ENCODE measurements at regions not wholly inside any gene's neighbourhood (a gene's known extent, or its start where the extent isn't known, plus 50 kb on each side); places are given as distances from the start of the nearest gene placed in this dataset.

DNA sequence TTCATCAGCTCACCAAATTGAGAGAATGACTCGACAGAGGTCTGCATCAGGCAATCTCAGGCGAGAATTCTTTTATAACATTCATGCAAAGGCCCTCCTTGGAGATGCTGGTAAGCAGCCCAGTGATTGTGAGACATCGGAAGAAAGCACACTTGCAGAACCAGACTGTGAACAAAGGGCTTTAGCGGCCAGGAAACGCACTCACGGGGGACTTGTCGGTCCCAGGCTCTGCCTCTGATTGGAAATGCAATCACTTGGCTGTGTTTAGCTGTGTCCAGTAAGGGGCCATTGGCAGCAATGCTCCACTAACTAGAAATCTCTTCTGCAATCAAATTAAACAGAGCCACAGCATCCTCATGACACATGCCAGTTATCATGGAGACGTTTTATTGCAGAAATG, 226.7 kb upstream of the CDH13 start:
- TF ChIP-seq, protein P1, sequence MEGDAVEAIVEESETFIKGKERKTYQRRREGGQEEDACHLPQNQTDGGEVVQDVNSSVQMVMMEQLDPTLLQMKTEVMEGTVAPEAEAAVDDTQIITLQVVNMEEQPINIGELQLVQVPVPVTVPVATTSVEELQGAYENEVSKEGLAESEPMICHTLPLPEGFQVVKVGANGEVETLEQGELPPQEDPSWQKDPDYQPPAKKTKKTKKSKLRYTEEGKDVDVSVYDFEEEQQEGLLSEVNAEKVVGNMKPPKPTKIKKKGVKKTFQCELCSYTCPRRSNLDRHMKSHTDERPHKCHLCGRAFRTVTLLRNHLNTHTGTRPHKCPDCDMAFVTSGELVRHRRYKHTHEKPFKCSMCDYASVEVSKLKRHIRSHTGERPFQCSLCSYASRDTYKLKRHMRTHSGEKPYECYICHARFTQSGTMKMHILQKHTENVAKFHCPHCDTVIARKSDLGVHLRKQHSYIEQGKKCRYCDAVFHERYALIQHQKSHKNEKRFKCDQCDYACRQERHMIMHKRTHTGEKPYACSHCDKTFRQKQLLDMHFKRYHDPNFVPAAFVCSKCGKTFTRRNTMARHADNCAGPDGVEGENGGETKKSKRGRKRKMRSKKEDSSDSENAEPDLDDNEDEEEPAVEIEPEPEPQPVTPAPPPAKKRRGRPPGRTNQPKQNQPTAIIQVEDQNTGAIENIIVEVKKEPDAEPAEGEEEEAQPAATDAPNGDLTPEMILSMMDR (IDR thresholded peaks at IDR 0.05; ENCODE audit: insufficient read depth, missing control alignments): no peak
- DNase-seq (ENCODE audit: insufficient read length, low spot score) (no peak), FAIRE-seq (no peak)

DNA sequence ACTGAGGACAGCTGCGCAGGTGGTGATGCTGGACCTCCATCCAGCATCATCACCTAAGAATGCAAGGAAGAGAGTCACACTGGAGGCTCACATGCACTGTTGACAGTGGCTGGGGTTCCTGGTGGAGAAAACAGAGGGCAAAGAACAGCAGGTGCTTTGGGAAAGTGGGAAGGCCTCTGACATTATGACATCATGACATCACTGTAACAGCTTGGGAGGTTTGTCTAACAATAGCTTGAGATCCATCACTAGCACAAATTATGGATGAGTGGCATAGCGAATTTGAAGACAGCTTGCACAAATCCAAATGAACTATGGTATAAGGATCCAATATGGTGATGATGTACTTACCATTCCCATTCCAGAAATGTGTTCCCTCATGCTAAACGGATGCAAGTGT, 226.5 kb upstream of the MPHOSPH6 start:
- FAIRE-seq (no peak), DNase-seq (ENCODE audit: insufficient read length, low spot score) (no peak)
- TF ChIP-seq, protein P1 (IDR thresholded peaks at IDR 0.05; ENCODE audit: insufficient read depth, missing control alignments): no peak

DNA sequence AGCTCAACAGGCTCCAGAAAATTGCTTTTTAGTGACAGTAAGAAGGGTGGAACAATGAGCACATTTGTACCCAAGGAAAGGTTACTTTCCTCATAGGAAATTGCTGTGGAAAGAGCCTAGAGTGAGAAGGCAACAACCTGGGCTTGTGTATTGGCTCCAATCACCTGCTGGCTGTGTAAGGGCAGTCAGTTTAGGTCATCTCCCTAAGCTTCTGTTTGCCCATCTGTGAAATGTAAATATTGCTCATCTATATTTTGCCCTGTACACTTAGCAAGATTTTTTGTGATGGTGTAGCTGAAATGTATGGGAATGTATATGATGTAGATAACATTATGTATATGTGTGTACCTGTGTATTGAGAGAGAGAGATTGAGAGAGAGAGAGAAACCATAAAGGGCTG, 225.2 kb upstream of the MPHOSPH6 start:
- TF ChIP-seq, protein P1 (IDR thresholded peaks at IDR 0.05; ENCODE audit: insufficient read depth, missing control alignments): no peak
- FAIRE-seq (no peak), DNase-seq (ENCODE audit: insufficient read length, low spot score) (no peak)

DNA sequence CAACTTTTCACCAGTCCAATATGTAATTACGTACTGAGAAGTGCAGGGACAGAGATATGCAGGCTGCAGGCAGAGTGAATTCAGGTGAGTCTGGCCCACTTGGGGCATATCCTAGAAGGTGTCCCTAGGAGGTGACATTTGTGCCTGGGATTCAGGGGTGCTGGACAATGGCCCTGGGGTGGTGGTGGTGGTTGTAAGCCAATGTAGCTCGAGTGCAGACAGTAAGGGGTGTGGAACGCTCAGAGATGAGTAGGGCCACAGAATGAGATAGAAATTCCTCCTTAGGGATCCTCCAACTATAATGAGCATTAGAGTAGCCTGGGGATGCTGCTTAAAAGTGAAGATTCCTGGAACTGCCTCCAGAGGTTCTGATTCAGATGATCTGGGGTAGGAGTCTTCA, 221.7 kb upstream of the MPHOSPH6 start:
- DNase-seq (ENCODE audit: insufficient read length, low spot score): no peak
- TF ChIP-seq, protein P1 (IDR thresholded peaks at IDR 0.05; ENCODE audit: insufficient read depth, missing control alignments): no peak
- FAIRE-seq: no peak

DNA sequence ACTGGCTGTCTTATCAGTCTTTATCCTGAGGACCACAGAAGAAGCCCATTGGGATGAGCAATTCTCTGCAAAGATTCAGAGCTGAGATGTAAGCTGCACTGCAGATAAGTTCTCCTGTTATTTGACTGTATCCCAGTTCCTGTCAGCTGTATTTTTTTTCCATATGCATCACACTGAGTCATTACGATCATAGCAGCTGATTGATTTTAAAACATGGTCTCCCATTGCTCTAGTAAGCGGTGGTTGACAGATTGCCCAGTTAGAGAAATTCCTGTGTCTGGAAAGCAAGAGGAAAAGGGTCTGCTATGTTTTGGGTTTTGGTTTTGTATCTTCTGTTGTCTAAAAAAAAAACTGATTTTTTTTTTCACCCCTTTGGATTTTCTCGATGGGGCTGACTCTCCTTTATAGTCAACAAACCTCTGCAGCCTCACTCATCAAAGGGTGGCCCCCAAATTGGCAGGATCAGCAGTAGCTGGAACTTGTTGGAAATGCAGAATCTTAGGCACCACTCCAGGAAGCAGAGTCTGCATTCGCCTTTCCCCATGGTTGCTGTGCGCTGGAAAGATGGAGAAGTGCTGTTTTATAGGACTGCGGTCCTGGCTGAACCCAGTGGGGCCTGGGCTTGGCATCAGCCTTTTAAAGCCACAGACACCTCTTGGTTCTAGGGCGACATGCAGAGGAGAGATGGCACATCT, 220.1 kb upstream of the MPHOSPH6 start:
- TF ChIP-seq, protein P1 (IDR thresholded peaks at IDR 0.05; ENCODE audit: insufficient read depth, missing control alignments): no peak
- no peak for FAIRE-seq
- DNase-seq (ENCODE audit: insufficient read length, low spot score): no peak

DNA sequence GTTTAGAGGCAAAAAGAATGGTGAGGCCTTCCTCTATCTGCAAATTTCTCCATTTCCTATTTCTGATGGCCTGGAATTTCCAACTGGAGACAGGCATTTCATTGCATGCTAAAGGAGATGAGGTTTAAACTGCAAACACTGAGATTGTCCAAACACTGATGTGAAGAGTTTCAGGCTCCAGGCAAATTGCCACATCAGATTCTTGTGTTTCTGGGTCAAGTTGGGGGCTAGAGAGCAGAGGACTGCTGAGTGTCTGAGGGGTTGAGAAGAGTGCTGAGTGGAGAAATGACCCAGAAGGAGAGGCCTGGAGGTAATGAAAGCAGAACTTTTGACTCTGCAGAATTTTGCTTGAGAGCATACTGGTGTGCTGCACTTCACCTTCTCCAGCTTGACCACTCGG, 216.7 kb upstream of the MPHOSPH6 start:
- TF ChIP-seq, protein P1 (IDR thresholded peaks at IDR 0.05; ENCODE audit: insufficient read depth, missing control alignments): no peak
- DNase-seq (ENCODE audit: insufficient read length, low spot score): no peak
- no peak for FAIRE-seq

DNA sequence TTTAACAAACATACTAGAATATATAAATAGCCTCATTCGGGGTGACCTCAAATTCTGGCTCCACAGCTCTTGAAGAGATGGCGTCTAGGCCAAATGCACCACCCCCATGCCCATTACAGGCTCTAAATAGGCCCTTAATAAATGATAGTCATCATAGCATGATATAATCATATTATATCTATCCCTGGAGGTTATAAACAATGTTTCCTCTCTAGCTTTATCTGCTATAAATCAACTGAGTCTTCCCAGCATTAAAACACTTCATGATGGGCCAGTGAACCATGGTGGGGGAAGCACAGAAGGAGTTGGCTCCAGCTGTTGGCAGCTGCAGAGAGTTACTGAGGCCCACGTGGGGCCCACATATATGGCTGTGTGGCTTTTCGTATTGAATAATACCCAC, 214.9 kb upstream of the MPHOSPH6 start:
- DNase-seq (ENCODE audit: insufficient read length, low spot score): no peak
- TF ChIP-seq, protein P1 (IDR thresholded peaks at IDR 0.05; ENCODE audit: insufficient read depth, missing control alignments): no peak
- no peak for FAIRE-seq
